ENCODE measurements at regions not wholly inside any gene's neighbourhood (a gene's known extent, or its start where the extent isn't known, plus 50 kb on each side); places are given as distances from the start of the nearest gene placed in this dataset.

DNA sequence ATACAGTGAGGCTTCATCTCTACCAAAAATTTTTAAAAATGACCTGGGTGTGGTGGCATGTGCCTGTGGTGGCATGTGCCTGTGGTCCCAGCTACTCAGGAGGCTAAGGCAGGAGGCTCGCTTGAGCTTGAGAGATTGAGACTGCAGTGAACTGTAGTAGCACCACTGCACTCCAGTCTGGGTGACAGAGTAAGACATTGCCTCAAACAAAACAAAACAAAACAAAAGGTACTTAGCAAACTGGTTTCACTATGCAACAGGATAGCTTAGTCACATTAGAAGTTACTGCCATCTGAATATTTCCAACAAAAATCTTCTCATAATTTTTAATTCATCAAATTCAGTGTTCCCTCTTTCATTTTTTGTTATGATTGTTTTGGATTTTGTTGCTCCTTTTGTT lies 137.9 kb downstream of the QRSL1 start:
- H2AFZ ChIP-seq (ENCODE audit: low read depth, low read length) = no peak overlapping the region
- FAIRE-seq = no peak
- intact Hi-C loops (cut with micrococcal nuclease) (no loop called here), in situ Hi-C loops (cut with MboI) (no loop called here)
- H3K27me3 ChIP-seq (ENCODE audit: control insufficient read depth in 2 of 2, insufficient read depth in 2 of 2, low read length in 2 of 2) = no peaks in the 10 kb centered on the region
- H4K20me1 ChIP-seq (replicated peaks; ENCODE audit: control insufficient read depth, insufficient read depth, low read length) = no peaks in the 10 kb centered on the region
- WGBS (ENCODE audit: insufficient coverage, low coverage, missing lambda C conversion rate) = 23% methylated on average over 1 of the region's 1 CpG
- H3K9me1 ChIP-seq (ENCODE audit: control insufficient read depth, insufficient read depth, low read length) = no peaks in the 10 kb centered on the region
- peaks cover 5 to 17% of the 10 kb centered on the region in 2 experiments; a peak in 2 of 5 replicates for H3K4me1 ChIP-seq (replicated peaks in 1 of 2; ENCODE audit: control insufficient read depth in 2 of 2, insufficient read depth in 2 of 2, low read length in 2 of 2)
- H3K9ac ChIP-seq (ENCODE audit: insufficient read depth in 1 of 2, low read depth in 2 of 2, low read length in 2 of 2) = no peak overlapping the region
- no peak overlapping the region for H3K4me2 ChIP-seq (ENCODE audit: insufficient read depth, low read length)
- CTCF ChIA-PET (ENCODE audit: low intra/inter-chr PET ratio) = interaction anchor here (0.6 kb wide), 1 partner anchor 10 kb away, joined by 3 read pairs; no protein-coding TSS in a partner anchor
- POLR2A ChIA-PET = no interaction called here
- no peaks in the 10 kb centered on the region for H3K36me3 ChIP-seq (ENCODE audit: control insufficient read depth, insufficient read depth, low read length)
- no peak for DNase-seq (ENCODE audit: extremely low read depth in 1 of 4, low spot score in 3 of 4)
- H3K79me2 ChIP-seq (ENCODE audit: control insufficient read depth, insufficient read depth, low read length) = no peaks in the 10 kb centered on the region
- H3K27ac ChIP-seq (ENCODE audit: extremely low read depth, low read depth, low read length) = no peak overlapping the region
- H3K4me3 ChIP-seq = no peak overlapping the region
- no peak for TF ChIP-seq ZNF511 (CRISPR knock-in tag; IDR thresholded peaks at IDR 0.05)
- ATAC-seq = no peak
- H3K9me3 ChIP-seq (replicated peaks; ENCODE audit: control insufficient read depth, insufficient read depth, low read depth, low read length) = no peaks in the 10 kb centered on the region
- no TSS peak for BruUV-seq (replicated peaks)

DNA sequence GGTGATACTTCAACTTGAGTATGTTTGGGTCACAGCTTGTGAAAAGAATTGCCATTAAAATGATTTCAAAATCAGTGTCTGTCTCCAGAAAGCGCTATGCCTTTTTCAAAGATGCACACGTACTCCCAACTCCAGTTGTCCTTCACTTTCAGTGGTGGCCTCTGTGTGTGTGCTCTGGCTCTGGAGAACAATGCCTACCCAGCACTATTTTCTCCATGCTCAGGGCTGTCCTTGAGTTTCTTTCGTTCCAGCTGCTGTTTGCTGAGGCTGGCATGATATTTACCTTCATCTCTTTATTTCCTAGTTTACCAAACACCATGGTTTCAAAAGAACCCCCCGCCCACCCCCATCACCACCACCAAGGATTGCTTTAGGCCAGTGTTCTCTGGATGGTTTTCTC lies 136.8 kb downstream of the QRSL1 start:
- no peaks in the 10 kb centered on the region for H3K9me3 ChIP-seq (replicated peaks; ENCODE audit: control insufficient read depth, insufficient read depth, low read depth, low read length)
- no peaks in the 10 kb centered on the region for H3K27me3 ChIP-seq (ENCODE audit: control insufficient read depth in 2 of 2, insufficient read depth in 2 of 2, low read length in 2 of 2)
- no TSS peak for BruUV-seq (replicated peaks)
- intact Hi-C loops (cut with micrococcal nuclease) (no loop called here), in situ Hi-C loops (cut with MboI) (no loop called here)
- H3K4me1 ChIP-seq (replicated peaks in 1 of 2; ENCODE audit: control insufficient read depth in 2 of 2, insufficient read depth in 2 of 2, low read length in 2 of 2) = peaks cover 5 to 17% of the 10 kb centered on the region in 2 experiments; a peak in 2 of 5 replicates
- no peak overlapping the region for H2AFZ ChIP-seq (ENCODE audit: low read depth, low read length)
- H3K4me2 ChIP-seq (ENCODE audit: insufficient read depth, low read length) = no peak overlapping the region
- POLR2A ChIA-PET = no interaction called here
- no peaks in the 10 kb centered on the region for H3K36me3 ChIP-seq (ENCODE audit: control insufficient read depth, insufficient read depth, low read length)
- H3K79me2 ChIP-seq (ENCODE audit: control insufficient read depth, insufficient read depth, low read length) = no peaks in the 10 kb centered on the region
- no peak overlapping the region for H3K27ac ChIP-seq (ENCODE audit: extremely low read depth, low read depth, low read length)
- H4K20me1 ChIP-seq (replicated peaks; ENCODE audit: control insufficient read depth, insufficient read depth, low read length) = no peaks in the 10 kb centered on the region
- H3K9me1 ChIP-seq (ENCODE audit: control insufficient read depth, insufficient read depth, low read length) = no peaks in the 10 kb centered on the region
- H3K4me3 ChIP-seq = no peak overlapping the region
- no peak overlapping the region for H3K9ac ChIP-seq (ENCODE audit: insufficient read depth in 1 of 2, low read depth in 2 of 2, low read length in 2 of 2)
- WGBS (ENCODE audit: insufficient coverage, low coverage, missing lambda C conversion rate) = 10% methylated on average over 3 of the region's 4 CpGs
- ATAC-seq (no peak), DNase-seq (ENCODE audit: extremely low read depth in 1 of 4, low spot score in 3 of 4) (no peak), FAIRE-seq (no peak)
- CTCF ChIA-PET (ENCODE audit: low intra/inter-chr PET ratio) = no interaction called here
- TF ChIP-seq KDM5B (IDR thresholded peaks at IDR 0.05; ENCODE audit: insufficient replicate concordance, low read depth, low read length) = no peak
- no peak for TF ChIP-seq HDAC3 (IDR thresholded peaks at IDR 0.05; ENCODE audit: borderline replicate concordance, partially characterized antibody)
- no peak for TF ChIP-seq SNIP1 (IDR thresholded peaks at IDR 0.05; ENCODE audit: low read depth)
- no peak for TF ChIP-seq MIER1 (IDR thresholded peaks at IDR 0.05; ENCODE audit: low read depth)
- TF ChIP-seq EZH2 (IDR thresholded peaks at IDR 0.05; ENCODE audit: borderline replicate concordance, low read depth, low read length) = no peak
- TF ChIP-seq HMGN3 (IDR thresholded peaks at IDR 0.05; ENCODE audit: borderline replicate concordance, extremely low read depth, insufficient read length, low read depth, low read length) = no peak
- TF ChIP-seq, protein P1, sequence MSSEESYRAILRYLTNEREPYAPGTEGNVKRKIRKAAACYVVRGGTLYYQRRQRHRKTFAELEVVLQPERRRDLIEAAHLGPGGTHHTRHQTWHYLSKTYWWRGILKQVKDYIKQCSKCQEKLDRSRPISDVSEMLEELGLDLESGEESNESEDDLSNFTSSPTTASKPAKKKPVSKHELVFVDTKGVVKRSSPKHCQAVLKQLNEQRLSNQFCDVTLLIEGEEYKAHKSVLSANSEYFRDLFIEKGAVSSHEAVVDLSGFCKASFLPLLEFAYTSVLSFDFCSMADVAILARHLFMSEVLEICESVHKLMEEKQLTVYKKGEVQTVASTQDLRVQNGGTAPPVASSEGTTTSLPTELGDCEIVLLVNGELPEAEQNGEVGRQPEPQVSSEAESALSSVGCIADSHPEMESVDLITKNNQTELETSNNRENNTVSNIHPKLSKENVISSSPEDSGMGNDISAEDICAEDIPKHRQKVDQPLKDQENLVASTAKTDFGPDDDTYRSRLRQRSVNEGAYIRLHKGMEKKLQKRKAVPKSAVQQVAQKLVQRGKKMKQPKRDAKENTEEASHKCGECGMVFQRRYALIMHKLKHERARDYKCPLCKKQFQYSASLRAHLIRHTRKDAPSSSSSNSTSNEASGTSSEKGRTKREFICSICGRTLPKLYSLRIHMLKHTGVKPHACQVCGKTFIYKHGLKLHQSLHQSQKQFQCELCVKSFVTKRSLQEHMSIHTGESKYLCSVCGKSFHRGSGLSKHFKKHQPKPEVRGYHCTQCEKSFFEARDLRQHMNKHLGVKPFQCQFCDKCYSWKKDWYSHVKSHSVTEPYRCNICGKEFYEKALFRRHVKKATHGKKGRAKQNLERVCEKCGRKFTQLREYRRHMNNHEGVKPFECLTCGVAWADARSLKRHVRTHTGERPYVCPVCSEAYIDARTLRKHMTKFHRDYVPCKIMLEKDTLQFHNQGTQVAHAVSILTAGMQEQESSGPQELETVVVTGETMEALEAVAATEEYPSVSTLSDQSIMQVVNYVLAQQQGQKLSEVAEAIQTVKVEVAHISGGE (CRISPR knock-in tag; IDR thresholded peaks at IDR 0.05) = no peak
- TF ChIP-seq ELF2 (CRISPR knock-in tag; IDR thresholded peaks at IDR 0.05) = no peak
- TF ChIP-seq ZNF347 (CRISPR knock-in tag; IDR thresholded peaks at IDR 0.05; ENCODE audit: low read depth) = no peak
- no peak for TF ChIP-seq XRCC5 (IDR thresholded peaks at IDR 0.05; ENCODE audit: low read depth, low read length)

Data from K562 (cell line).